ENCODE measurements at regions not wholly inside any gene's neighbourhood (a gene's known extent, or its start where the extent isn't known, plus 50 kb on each side); places are given as distances from the start of the nearest gene placed in this dataset.

DNA sequence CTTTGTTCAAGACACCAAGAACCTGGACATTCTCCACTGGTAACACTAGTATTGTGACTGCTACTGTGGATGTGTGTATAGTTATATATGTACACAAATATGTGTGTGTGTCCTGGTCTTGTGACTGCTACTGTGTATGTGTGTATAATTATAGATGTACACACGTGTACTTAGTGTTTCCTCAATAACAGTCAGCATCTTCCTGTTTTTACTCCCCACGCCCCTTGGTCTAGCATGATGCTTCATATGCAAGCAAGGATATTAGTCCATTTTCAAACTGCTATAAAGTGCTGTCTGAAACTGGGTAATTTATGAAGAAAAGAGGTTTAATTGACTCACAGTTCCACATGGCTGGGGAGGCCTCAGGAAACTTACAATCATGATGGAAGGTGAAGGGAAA lies 802.7 kb downstream of the RNF144A start:
- H3K9me2 ChIP-seq (replicated peaks; ENCODE audit: insufficient read depth, low read length) = no peaks in the 10 kb centered on the region
- DNase-seq = no peak
- no peaks in the 10 kb centered on the region for H3K27me3 ChIP-seq (replicated peaks; ENCODE audit: insufficient read depth, low read length)
- no peaks in the 10 kb centered on the region for H3K79me2 ChIP-seq (ENCODE audit: low read length)
- no peaks in the 10 kb centered on the region for H3K36me3 ChIP-seq (replicated peaks; ENCODE audit: insufficient read depth, low read length)
- no peaks in the 10 kb centered on the region for H4K20me1 ChIP-seq (ENCODE audit: insufficient read depth, low read length)
- no peak overlapping the region for H3K4me2 ChIP-seq (ENCODE audit: low read depth, low read length)
- H2AFZ ChIP-seq (ENCODE audit: low read length) = no peak overlapping the region
- H3F3A ChIP-seq (ENCODE audit: insufficient read depth, low read length) = no peaks in the 10 kb centered on the region
- no peak overlapping the region for H3K9ac ChIP-seq (ENCODE audit: low read length)
- TF ChIP-seq, protein P1, sequence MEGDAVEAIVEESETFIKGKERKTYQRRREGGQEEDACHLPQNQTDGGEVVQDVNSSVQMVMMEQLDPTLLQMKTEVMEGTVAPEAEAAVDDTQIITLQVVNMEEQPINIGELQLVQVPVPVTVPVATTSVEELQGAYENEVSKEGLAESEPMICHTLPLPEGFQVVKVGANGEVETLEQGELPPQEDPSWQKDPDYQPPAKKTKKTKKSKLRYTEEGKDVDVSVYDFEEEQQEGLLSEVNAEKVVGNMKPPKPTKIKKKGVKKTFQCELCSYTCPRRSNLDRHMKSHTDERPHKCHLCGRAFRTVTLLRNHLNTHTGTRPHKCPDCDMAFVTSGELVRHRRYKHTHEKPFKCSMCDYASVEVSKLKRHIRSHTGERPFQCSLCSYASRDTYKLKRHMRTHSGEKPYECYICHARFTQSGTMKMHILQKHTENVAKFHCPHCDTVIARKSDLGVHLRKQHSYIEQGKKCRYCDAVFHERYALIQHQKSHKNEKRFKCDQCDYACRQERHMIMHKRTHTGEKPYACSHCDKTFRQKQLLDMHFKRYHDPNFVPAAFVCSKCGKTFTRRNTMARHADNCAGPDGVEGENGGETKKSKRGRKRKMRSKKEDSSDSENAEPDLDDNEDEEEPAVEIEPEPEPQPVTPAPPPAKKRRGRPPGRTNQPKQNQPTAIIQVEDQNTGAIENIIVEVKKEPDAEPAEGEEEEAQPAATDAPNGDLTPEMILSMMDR (IDR thresholded peaks at IDR 0.05; ENCODE audit: low read length) = no peak
- no peak for TF ChIP-seq EZH2 (optimal IDR thresholded peaks at IDR 0.05; ENCODE audit: low read depth, low read length)
- TF ChIP-seq EZH2phosphoT487 (IDR thresholded peaks at IDR 0.05; ENCODE audit: low read length) = no peak
- H3K4me1 ChIP-seq (ENCODE audit: low read length) = no peaks in the 10 kb centered on the region
- H3K27ac ChIP-seq (ENCODE audit: low read length) = no peak overlapping the region
- no peak overlapping the region for H3K4me3 ChIP-seq (ENCODE audit: low read length)
- H3K9me3 ChIP-seq (replicated peaks; ENCODE audit: insufficient read depth, low read length) = no peaks in the 10 kb centered on the region

DNA sequence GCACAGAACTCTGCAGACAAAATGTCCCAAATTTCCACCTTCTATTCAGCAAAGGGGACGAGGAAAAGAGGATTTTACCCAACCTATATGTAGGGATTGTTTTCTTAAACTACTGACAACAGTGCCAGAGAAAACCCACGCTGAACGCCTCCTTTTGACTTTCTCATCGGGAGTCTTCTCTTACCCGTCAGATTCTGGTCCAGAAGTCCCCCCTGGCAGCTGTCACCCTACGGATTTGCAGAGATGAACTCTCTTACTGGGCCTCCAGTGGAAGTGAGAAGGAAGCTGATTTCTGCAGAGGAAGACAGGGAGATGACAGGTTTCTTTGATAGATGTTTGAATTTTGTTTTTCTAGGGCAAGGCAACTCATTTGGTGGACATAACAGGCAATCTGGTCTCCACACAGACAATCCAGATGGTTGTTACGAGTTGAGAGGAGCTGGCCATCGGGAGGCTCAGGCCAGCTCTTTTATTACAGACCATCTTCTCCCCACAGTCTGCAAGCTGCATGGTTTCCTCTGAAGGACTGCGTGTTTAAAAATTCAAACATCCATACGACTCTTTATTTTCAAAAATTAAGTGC lies 804.3 kb downstream of the RNF144A start:
- no peaks in the 10 kb centered on the region for H3F3A ChIP-seq (ENCODE audit: insufficient read depth, low read length)
- no peaks in the 10 kb centered on the region for H3K27me3 ChIP-seq (replicated peaks; ENCODE audit: insufficient read depth, low read length)
- no peaks in the 10 kb centered on the region for H3K36me3 ChIP-seq (replicated peaks; ENCODE audit: insufficient read depth, low read length)
- H3K4me1 ChIP-seq (ENCODE audit: low read length) = no peaks in the 10 kb centered on the region
- no peaks in the 10 kb centered on the region for H3K9me2 ChIP-seq (replicated peaks; ENCODE audit: insufficient read depth, low read length)
- H2AFZ ChIP-seq (ENCODE audit: low read length) = no peak overlapping the region
- H3K4me3 ChIP-seq (ENCODE audit: low read length) = no peak overlapping the region
- no peaks in the 10 kb centered on the region for H3K9me3 ChIP-seq (replicated peaks; ENCODE audit: insufficient read depth, low read length)
- no peak overlapping the region for H3K27ac ChIP-seq (ENCODE audit: low read length)
- H3K9ac ChIP-seq (ENCODE audit: low read length) = no peak overlapping the region
- TF ChIP-seq EZH2phosphoT487 (IDR thresholded peaks at IDR 0.05; ENCODE audit: low read length) (no peak), EZH2 (optimal IDR thresholded peaks at IDR 0.05; ENCODE audit: low read depth, low read length) (no peak)
- TF ChIP-seq, protein P1 (IDR thresholded peaks at IDR 0.05; ENCODE audit: low read length) = no peak
- H3K4me2 ChIP-seq (ENCODE audit: low read depth, low read length) = no peak overlapping the region
- H3K79me2 ChIP-seq (ENCODE audit: low read length) = no peaks in the 10 kb centered on the region
- H4K20me1 ChIP-seq (ENCODE audit: insufficient read depth, low read length) = no peaks in the 10 kb centered on the region
- no peak for DNase-seq

DNA sequence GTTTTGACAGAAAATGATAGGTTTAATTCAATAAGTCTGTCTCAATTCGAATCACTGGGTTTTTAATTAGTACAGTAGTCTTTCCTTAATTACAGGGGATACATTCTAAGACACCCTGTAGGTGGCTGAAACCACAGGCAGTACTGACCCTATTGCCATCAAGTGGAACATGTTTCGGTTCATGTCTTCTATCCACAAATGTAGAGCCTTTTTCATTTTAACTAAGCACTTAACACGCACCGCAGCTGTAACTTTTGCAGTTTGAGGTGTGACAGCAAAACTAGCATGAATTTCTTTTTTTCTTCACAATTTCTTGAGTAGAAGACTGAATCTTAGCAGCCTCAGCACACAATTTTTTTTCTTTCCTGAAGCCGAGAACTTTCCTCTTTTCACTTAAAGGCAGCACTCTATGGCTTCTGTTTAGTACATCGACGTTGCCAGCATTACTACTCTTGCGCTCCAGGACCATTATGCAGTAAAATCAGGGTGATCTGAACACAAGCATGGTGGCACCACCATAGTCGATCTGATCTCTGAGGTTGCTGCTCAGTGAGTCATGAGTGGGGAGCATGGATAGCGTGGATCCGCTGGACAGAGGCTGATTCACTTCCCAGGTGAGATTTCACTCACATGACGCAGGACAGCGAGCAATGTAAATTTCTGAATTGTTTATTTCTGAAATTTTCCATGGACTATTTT lies 805.1 kb downstream of the RNF144A start:
- H3K4me1 ChIP-seq (ENCODE audit: low read length) = no peaks in the 10 kb centered on the region

DNA sequence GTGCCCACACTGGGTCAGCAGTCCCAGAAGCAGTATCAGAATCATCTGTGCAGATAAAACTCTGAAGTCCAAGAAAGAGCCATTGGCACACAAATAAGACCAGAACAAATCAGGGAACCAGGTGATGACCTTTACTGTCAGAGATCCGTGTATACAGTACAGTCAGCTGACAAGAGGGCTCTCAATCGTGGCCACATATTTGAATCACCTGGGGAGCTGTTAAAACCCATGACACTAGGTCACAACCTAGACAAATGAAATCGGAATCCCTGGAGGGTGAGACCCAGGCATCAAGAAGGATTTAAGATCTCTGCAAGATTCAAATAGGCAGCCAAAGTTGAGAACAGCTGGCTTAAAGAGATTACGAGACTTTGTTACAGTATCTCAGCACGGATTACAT lies 807.1 kb downstream of the RNF144A start:
- no peaks in the 10 kb centered on the region for H3K27me3 ChIP-seq (replicated peaks; ENCODE audit: insufficient read depth, low read length)
- H2AFZ ChIP-seq (ENCODE audit: low read length) = no peak overlapping the region
- no peaks in the 10 kb centered on the region for H3K36me3 ChIP-seq (replicated peaks; ENCODE audit: insufficient read depth, low read length)
- TF ChIP-seq EZH2phosphoT487 (IDR thresholded peaks at IDR 0.05; ENCODE audit: low read length) (no peak), EZH2 (optimal IDR thresholded peaks at IDR 0.05; ENCODE audit: low read depth, low read length) (no peak)
- TF ChIP-seq, protein P1 (IDR thresholded peaks at IDR 0.05; ENCODE audit: low read length) = no peak
- DNase-seq = no peak
- no peaks in the 10 kb centered on the region for H3K79me2 ChIP-seq (ENCODE audit: low read length)
- H3K9ac ChIP-seq (ENCODE audit: low read length) = no peak overlapping the region
- no peaks in the 10 kb centered on the region for H4K20me1 ChIP-seq (ENCODE audit: insufficient read depth, low read length)
- no peaks in the 10 kb centered on the region for H3F3A ChIP-seq (ENCODE audit: insufficient read depth, low read length)
- H3K9me2 ChIP-seq (replicated peaks; ENCODE audit: insufficient read depth, low read length) = no peaks in the 10 kb centered on the region
- H3K9me3 ChIP-seq (replicated peaks; ENCODE audit: insufficient read depth, low read length) = no peaks in the 10 kb centered on the region
- H3K4me1 ChIP-seq (ENCODE audit: low read length) = no peaks in the 10 kb centered on the region
- no peak overlapping the region for H3K4me2 ChIP-seq (ENCODE audit: low read depth, low read length)
- no peak overlapping the region for H3K4me3 ChIP-seq (ENCODE audit: low read length)
- no peak overlapping the region for H3K27ac ChIP-seq (ENCODE audit: low read length)

More for the DNA sequence above, 805.1 kb downstream of the RNF144A start:
- DNase-seq = no peak
- Histone ChIP-seq H3K79me2 (ENCODE audit: low read length) (no peaks in the 10 kb centered on the region), H4K20me1 (ENCODE audit: insufficient read depth, low read length) (no peaks in the 10 kb centered on the region), H3K9me3 (replicated peaks; ENCODE audit: insufficient read depth, low read length) (no peaks in the 10 kb centered on the region), H2AFZ (ENCODE audit: low read length) (no peak overlapping the region), H3K4me3 (ENCODE audit: low read length) (no peak overlapping the region), H3K4me2 (ENCODE audit: low read depth, low read length) (no peak overlapping the region), H3F3A (ENCODE audit: insufficient read depth, low read length) (no peaks in the 10 kb centered on the region), H3K27me3 (replicated peaks; ENCODE audit: insufficient read depth, low read length) (no peaks in the 10 kb centered on the region), H3K9me2 (replicated peaks; ENCODE audit: insufficient read depth, low read length) (no peaks in the 10 kb centered on the region), H3K36me3 (replicated peaks; ENCODE audit: insufficient read depth, low read length) (no peaks in the 10 kb centered on the region), H3K9ac (ENCODE audit: low read length) (no peak overlapping the region), H3K27ac (ENCODE audit: low read length) (no peak overlapping the region)
- TF ChIP-seq EZH2 (optimal IDR thresholded peaks at IDR 0.05; ENCODE audit: low read depth, low read length) (no peak), EZH2phosphoT487 (IDR thresholded peaks at IDR 0.05; ENCODE audit: low read length) (no peak)
